IMR-90 (cell line): ENCODE measurements at regions not wholly inside any gene's neighbourhood (a gene's known extent, or its start where the extent isn't known, plus 50 kb on each side); places are given as distances from the start of the nearest gene placed in this dataset.

Source experiments
- ATAC-seq: fragments of 200-7000 bp; cut with Tn5 transposase; 2 replicates; pipeline ENCODE4 v1.9.1; 2020; ENCODE audit warnings: low read depth, mild to moderate bottlenecking, moderate library complexity
- BruUV-seq: library from RNA; stranded (reverse); fragments of 400-500 nt; replicated peaks from 2 replicates; lab custom pipeline; 2021; lab: Mats Ljungman, UMichigan
- CTCF ChIA-PET: fragments of 300-600 bp; formaldehyde crosslinking; extraction: SDS; loops from one replicate; lab custom pipeline; 2021; ENCODE audit warnings: antibody characterized with exemption; lab: Yijun Ruan, JAX
- POLR2A ChIA-PET: fragments of 300-600 bp; sonication (Branson Sonifier 250); formaldehyde crosslinking; loops from one replicate; lab custom pipeline; 2022; ENCODE audit warnings: antibody characterized with exemption; ENCODE audit not compliant: unreplicated experiment; lab: Charles Lee
- DNase-seq: peaks from one replicate; pipeline ENCODE4 v3.0.0; 2013
- H2AFZ ChIP-seq: replicated peaks from 2 replicates; pipeline ENCODE3; 2013; ENCODE audit warnings: low read length, mild to moderate bottlenecking; ENCODE audit not compliant: poor library complexity
- H2AK5ac ChIP-seq: 2 replicates; pipeline ENCODE4 v1.6.1; 2013; ENCODE audit warnings: low read depth, low read length, inconsistent platforms
- H2AK9ac ChIP-seq: replicated peaks from 2 replicates; pipeline ENCODE3; 2013; ENCODE audit warnings: mild to moderate bottlenecking, low read depth, low read length, moderate library complexity; ENCODE audit not compliant: poor library complexity
- H2BK120ac ChIP-seq: 2 replicates; pipeline ENCODE4 v1.6.1; 2013; ENCODE audit warnings: low read depth, low read length, inconsistent platforms
- H2BK15ac ChIP-seq: 3 replicates; pipeline ENCODE4 v1.6.1; 2013; ENCODE audit warnings: low read depth, low read length, inconsistent platforms
- H2BK20ac ChIP-seq: 2 replicates; pipeline ENCODE4 v1.6.1; 2013; ENCODE audit warnings: low read depth, mild to moderate bottlenecking, inconsistent platforms, low read length, moderate library complexity
- H2BK5ac ChIP-seq: 2 replicates; pipeline ENCODE4 v1.6.1; 2013; ENCODE audit warnings: mild to moderate bottlenecking, low read depth, low read length, inconsistent platforms; ENCODE audit not compliant: poor library complexity, severe bottlenecking
- H3K14ac ChIP-seq: replicated peaks from 2 replicates; pipeline ENCODE4 v1.6.1; 2013; ENCODE audit warnings: low read depth, low read length, inconsistent platforms
- H3K18ac ChIP-seq: 2 replicates; pipeline ENCODE4 v1.6.1; 2013; ENCODE audit warnings: low read depth, low read length, control low read depth
- H3K23ac ChIP-seq: 2 replicates; pipeline ENCODE4 v1.6.1; 2013; ENCODE audit warnings: low read depth, low read length, inconsistent platforms
- H3K27ac ChIP-seq: 2 replicates; pipeline ENCODE4 v1.5.1; 2013; ENCODE audit warnings: mild to moderate bottlenecking, control low read depth, low read length; ENCODE audit not compliant: insufficient read depth
- H3K27me3 ChIP-seq: 2 replicates; pipeline ENCODE4 v1.6.1; 2013; ENCODE audit warnings: low read length; ENCODE audit not compliant: control insufficient read depth, insufficient read depth
- H3K36me3 ChIP-seq: 2 replicates; pipeline ENCODE4 v1.6.1; 2013; ENCODE audit warnings: low read length, mixed read lengths; ENCODE audit not compliant: control insufficient read depth, insufficient read depth
- H3K4ac ChIP-seq: 2 replicates; pipeline ENCODE4 v1.6.1; 2013; ENCODE audit warnings: low read depth, low read length, inconsistent platforms
- H3K4me1 ChIP-seq: 2 replicates; pipeline ENCODE4 v1.6.1; 2013; ENCODE audit warnings: low read length, mixed read lengths; ENCODE audit not compliant: control insufficient read depth, insufficient read depth
- H3K4me2 ChIP-seq: 2 replicates; pipeline ENCODE4 v1.6.1; 2013; ENCODE audit warnings: low read depth, mild to moderate bottlenecking, control low read depth, low read length, moderate library complexity
- H3K4me3 ChIP-seq: 2 replicates; pipeline ENCODE4 v1.5.1; 2013; ENCODE audit warnings: low read depth, mild to moderate bottlenecking, control low read depth, low read length, moderate library complexity; ENCODE audit not compliant: insufficient read depth
- H3K56ac ChIP-seq: 2 replicates; pipeline ENCODE4 v1.6.1; 2013; ENCODE audit warnings: low read length, inconsistent platforms; ENCODE audit not compliant: insufficient read depth; ENCODE audit errors: extremely low read depth
- H3K79me1 ChIP-seq, 2 experiments: 2 replicates each; pipeline ENCODE4 v1.6.1; 2013; ENCODE audit warnings: low read length in 2 of 2, inconsistent platforms in 1 of 2, low read depth in 1 of 2
- H3K9ac ChIP-seq: 2 replicates; pipeline ENCODE4 v1.6.1; 2013; ENCODE audit warnings: low read depth, low read length, control low read depth
- H3K9me1 ChIP-seq: 2 replicates; pipeline ENCODE4 v1.6.1; 2013; ENCODE audit warnings: low read length, inconsistent platforms; ENCODE audit not compliant: insufficient read depth
- H3K9me3 ChIP-seq: 2 replicates; pipeline ENCODE4 v1.6.1; 2013; ENCODE audit warnings: low read length; ENCODE audit not compliant: control insufficient read depth, insufficient read depth
- H4K20me1 ChIP-seq: 2 replicates; pipeline ENCODE4 v1.6.1; 2013; ENCODE audit warnings: low read length, inconsistent platforms; ENCODE audit not compliant: insufficient read depth
- H4K5ac ChIP-seq: 2 replicates; pipeline ENCODE4 v1.6.1; 2013; ENCODE audit warnings: mild to moderate bottlenecking, low read depth, low read length, control low read depth
- H4K8ac ChIP-seq, 2 experiments: 2 replicates each; pipeline ENCODE4 v1.6.1; 2013; ENCODE audit warnings: low read depth in 2 of 2, low read length in 2 of 2, control low read depth in 1 of 2, inconsistent platforms in 1 of 2
- H4K91ac ChIP-seq: 2 replicates; pipeline ENCODE4 v1.6.1; 2013; ENCODE audit warnings: low read depth, low read length, inconsistent platforms; ENCODE audit not compliant: insufficient read depth
- CHD1 ChIP-seq: IDR thresholded peaks from 2 replicates; pipeline ENCODE4 v1.6.1; 2012; ENCODE audit warnings: low read depth, low read length, improper control_type of control experiment
- ELK1 ChIP-seq: fragments of 150-350 bp; IDR thresholded peaks from 2 replicates; pipeline ENCODE4 v1.6.1; 2016; ENCODE audit warnings: low read depth, mild to moderate bottlenecking, low read length, moderate library complexity, borderline replicate concordance
- FOS ChIP-seq: fragments of 150-350 bp; IDR thresholded peaks from 2 replicates; pipeline ENCODE4 v1.6.1; 2016; ENCODE audit warnings: low read depth, low read length
- MXI1 ChIP-seq: IDR thresholded peaks from 2 replicates; pipeline ENCODE4 v1.6.1; 2012; ENCODE audit warnings: low read depth, mild to moderate bottlenecking, low read length, moderate library complexity, borderline replicate concordance
- RCOR1 ChIP-seq: IDR thresholded peaks from 2 replicates; pipeline ENCODE4 v1.6.1; 2012; ENCODE audit warnings: mild to moderate bottlenecking, low read length, improper control_type of control experiment; ENCODE audit not compliant: insufficient replicate concordance
- USF2 ChIP-seq: fragments of 150-350 bp; IDR thresholded peaks from 2 replicates; pipeline ENCODE4 v1.6.1; 2017; ENCODE audit warnings: mild to moderate bottlenecking, antibody characterized with exemption, low read length, low read depth
- WGBS, 2 experiments: methylation state at CpG; one replicate each; pipeline versions ENCODE4 v1.1.5 to v1.1.7; 2013; ENCODE audit warnings: missing lambda C conversion rate in 2 of 2; ENCODE audit not compliant: insufficient read length in 1 of 2; ENCODE audit errors: extremely low coverage in 2 of 2; 5-methylcytosine and 5-hydroxymethylcytosine counted together
- dilution Hi-C: fragments of 300-500 bp; cut with HindIII; formaldehyde crosslinking; loops from one replicate; pipeline ENCODE4 v1.14.3; 2018; ENCODE audit warnings: low sequenced_read_pairs; ENCODE audit not compliant: unreplicated experiment
- in situ Hi-C: fragments of 300-500 bp; cut with MboI; formaldehyde crosslinking; loops from 3 replicates; pipeline ENCODE4 v1.14.3; 2019; ENCODE audit warnings: low sequenced_read_pairs, inconsistent platforms, mixed read lengths
- intact Hi-C: fragments of 100-400 bp; cut with micrococcal nuclease; formaldehyde crosslinking; loops from 2 replicates; pipeline ENCODE4 v1.10.0; 2022

GRCh38 chr12:5186715-5187114 is 143.0 kb downstream of the KCNA5 start:
- H2AK9ac ChIP-seq = no peak overlapping the region
- H2BK15ac ChIP-seq = no peak overlapping the region
- no peaks in the 10 kb centered on the region for H3K79me1 ChIP-seq
- no peak overlapping the region for H2AK5ac ChIP-seq
- H3K4me2 ChIP-seq = no peak overlapping the region
- no peak overlapping the region for H4K91ac ChIP-seq
- no peak overlapping the region for H3K56ac ChIP-seq
- WGBS, 2 experiments = no CpG with 5 or more reads among the region's 4 CpGs
- H3K9me1 ChIP-seq = no peaks in the 10 kb centered on the region; the same call in 1 of the 2 replicates
- no peak overlapping the region for H4K5ac ChIP-seq
- DNase-seq (no peak), ATAC-seq (no peak)
- no peak overlapping the region for H2BK120ac ChIP-seq
- no peaks in the 10 kb centered on the region for H3K4me1 ChIP-seq
- no peak overlapping the region for H3K9ac ChIP-seq
- no peak overlapping the region for H3K27ac ChIP-seq
- no peak overlapping the region for H3K4me3 ChIP-seq
- H4K20me1 ChIP-seq = no peaks in the 10 kb centered on the region
- intact Hi-C loops = no loop called here
- no peak overlapping the region for H3K18ac ChIP-seq
- no peaks in the 10 kb centered on the region for H3K27me3 ChIP-seq
- H2BK20ac ChIP-seq = no peak overlapping the region
- no peak overlapping the region for H3K23ac ChIP-seq
- no peak overlapping the region for H3K4ac ChIP-seq
- no peaks in the 10 kb centered on the region for H3K9me3 ChIP-seq
- no peak overlapping the region for H2AFZ ChIP-seq
- POLR2A ChIA-PET = no interaction called here
- dilution Hi-C loops = no loop called here
- H3K36me3 ChIP-seq = no peaks in the 10 kb centered on the region
- no peak overlapping the region for H3K14ac ChIP-seq
- TF ChIP-seq USF2 (no peak), CHD1 (no peak), FOS (no peak), ELK1 (no peak), MXI1 (no peak), RCOR1 (no peak)
- no peak overlapping the region for H4K8ac ChIP-seq
- BruUV-seq = no TSS peak
- in situ Hi-C loops = no loop called here
- no peak overlapping the region for H2BK5ac ChIP-seq
- CTCF ChIA-PET = no interaction called here
